ENCODE measurements at regions not wholly inside any gene's neighbourhood (a gene's known extent, or its start where the extent isn't known, plus 50 kb on each side); places are given as distances from the start of the nearest gene placed in this dataset.

DNA sequence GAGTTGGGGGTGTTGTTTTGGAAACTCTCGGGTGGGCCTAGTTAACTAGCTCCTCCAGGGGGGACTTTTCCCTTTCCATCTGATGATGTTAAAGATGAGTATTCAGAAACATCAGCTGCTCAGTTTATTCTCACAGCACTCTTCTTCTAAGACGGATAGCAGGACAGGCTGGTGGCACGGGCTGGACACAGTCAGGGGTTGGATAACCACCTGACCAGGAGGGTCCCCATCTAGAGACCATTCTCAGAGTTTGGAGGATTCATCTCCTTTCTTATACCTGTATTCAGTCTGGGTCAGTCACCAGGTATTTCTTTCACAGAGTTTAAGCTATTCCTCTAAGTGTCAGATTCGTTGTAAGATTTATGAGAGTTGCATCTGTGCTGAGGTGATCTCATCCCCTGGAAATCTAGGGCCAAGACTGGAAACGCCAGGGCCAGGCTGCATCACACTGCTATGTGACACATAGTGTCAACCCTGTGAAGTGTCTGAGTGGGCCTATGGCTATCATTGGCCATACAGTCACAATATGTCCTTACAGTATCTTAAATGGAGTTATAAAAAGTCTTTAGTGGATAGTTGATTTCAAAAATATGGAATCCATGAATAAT is 111.7 kb downstream of the FAM50B start:
- TF ChIP-seq, protein P1, sequence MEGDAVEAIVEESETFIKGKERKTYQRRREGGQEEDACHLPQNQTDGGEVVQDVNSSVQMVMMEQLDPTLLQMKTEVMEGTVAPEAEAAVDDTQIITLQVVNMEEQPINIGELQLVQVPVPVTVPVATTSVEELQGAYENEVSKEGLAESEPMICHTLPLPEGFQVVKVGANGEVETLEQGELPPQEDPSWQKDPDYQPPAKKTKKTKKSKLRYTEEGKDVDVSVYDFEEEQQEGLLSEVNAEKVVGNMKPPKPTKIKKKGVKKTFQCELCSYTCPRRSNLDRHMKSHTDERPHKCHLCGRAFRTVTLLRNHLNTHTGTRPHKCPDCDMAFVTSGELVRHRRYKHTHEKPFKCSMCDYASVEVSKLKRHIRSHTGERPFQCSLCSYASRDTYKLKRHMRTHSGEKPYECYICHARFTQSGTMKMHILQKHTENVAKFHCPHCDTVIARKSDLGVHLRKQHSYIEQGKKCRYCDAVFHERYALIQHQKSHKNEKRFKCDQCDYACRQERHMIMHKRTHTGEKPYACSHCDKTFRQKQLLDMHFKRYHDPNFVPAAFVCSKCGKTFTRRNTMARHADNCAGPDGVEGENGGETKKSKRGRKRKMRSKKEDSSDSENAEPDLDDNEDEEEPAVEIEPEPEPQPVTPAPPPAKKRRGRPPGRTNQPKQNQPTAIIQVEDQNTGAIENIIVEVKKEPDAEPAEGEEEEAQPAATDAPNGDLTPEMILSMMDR (IDR thresholded peaks at IDR 0.05; ENCODE audit: insufficient read depth, low read length), result no peak
- DNase-seq (ENCODE audit: low read depth), result no peak
- H3K4me3 ChIP-seq (ENCODE audit: low read depth, low read length), result no peak overlapping the region

DNA sequence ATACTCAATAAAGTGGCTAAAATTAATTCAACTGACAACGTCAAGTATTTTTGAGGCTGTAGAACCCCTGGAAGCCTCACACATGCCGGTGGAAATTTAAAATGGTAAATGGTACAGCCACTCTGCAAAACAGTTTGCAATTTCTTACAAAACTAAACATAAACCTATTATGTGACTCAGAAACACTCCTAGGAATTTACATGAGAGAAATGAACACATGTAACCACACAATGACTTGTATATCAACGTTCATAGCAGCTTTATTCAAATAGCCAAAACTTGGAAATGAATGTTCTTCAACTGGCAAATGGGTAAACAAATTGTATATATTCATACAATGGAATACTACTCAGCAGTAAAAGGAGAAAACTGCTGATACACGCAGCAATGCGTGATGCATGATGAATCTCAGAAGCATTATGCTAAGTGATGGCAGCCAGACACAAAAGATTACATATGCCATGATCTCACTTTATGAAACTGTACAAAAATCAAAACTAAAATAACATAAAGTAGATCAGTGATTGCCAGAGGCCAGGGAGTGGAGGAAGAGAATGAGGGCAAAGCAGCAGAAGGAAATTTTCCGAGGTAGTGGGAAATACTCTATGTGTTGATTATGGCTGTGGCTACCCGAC is 112.5 kb downstream of the FAM50B start:
- TF ChIP-seq, protein P1 (IDR thresholded peaks at IDR 0.05; ENCODE audit: insufficient read depth, low read length), result no peak
- no peak for DNase-seq (ENCODE audit: low read depth)
- H3K4me3 ChIP-seq (ENCODE audit: low read depth, low read length), result no peak overlapping the region

DNA sequence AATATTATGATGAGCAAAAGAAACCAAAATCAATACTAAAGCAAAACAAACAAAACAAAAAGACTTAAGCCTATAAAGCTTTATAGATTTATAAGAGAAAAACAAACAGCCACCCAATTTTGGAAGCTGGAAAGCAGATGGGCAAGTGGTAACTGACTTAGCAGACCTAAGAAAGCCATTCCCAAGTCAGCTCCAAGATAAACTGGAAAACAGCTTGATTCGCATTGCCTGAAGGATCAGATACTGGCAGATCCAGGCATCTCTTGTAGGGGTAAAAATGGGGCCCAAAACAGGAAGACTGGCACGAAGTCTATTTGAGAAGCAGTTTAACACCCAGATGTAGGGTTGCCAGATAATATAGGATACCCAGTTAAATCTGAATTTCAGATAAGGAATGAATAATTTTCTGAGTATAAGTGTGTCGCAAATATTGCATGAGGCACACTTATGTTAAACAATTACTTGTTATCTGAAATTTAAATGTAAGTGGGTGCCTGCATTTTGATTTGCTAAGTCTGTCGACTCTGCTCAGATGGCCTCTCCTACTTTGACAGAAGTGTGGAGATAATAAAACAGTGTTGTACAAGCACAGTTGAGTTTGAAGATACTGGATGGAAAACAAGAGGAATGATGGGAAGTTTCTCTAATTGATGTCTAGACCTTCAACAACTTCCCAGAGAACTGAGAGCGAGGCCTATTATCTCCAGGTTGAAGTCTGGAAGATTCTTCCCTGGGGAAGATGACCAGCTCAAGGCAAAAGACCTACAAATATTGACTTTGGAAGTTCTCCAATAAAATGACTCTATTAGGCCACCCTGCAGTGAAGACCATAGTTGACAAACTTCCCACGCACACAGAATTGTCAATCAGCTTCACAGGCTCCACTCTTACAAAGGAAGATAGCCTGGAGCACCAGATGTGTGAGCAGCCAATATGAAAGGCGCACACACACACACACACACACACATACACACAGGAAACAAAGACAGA is 113.4 kb downstream of the FAM50B start:
- no peak for DNase-seq (ENCODE audit: low read depth)
- TF ChIP-seq, protein P1 (IDR thresholded peaks at IDR 0.05; ENCODE audit: insufficient read depth, low read length), result no peak
- no peak overlapping the region for H3K4me3 ChIP-seq (ENCODE audit: low read depth, low read length)

DNA sequence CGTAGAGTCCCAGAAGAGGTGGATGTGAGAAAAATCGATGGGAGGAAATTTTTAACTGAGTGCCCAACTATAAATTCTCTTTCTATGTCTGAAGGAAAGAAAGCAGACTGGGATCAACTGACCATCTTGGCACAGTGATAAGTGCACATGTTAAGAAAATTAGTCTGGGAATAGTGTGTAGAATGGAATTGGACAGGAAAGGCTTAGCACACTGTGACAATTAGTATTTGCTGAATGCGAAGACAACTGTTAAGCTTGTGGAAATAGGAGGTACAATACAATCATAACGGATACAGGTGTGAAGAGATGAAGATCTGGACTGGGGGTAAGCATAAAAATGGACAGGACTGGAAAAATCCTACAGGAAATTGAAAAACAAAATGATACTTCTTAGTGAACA is 114.3 kb downstream of the FAM50B start:
- H3K4me3 ChIP-seq (ENCODE audit: low read depth, low read length), result no peak overlapping the region
- DNase-seq (ENCODE audit: low read depth), result no peak
- TF ChIP-seq, protein P1 (IDR thresholded peaks at IDR 0.05; ENCODE audit: insufficient read depth, low read length), result no peak

DNA sequence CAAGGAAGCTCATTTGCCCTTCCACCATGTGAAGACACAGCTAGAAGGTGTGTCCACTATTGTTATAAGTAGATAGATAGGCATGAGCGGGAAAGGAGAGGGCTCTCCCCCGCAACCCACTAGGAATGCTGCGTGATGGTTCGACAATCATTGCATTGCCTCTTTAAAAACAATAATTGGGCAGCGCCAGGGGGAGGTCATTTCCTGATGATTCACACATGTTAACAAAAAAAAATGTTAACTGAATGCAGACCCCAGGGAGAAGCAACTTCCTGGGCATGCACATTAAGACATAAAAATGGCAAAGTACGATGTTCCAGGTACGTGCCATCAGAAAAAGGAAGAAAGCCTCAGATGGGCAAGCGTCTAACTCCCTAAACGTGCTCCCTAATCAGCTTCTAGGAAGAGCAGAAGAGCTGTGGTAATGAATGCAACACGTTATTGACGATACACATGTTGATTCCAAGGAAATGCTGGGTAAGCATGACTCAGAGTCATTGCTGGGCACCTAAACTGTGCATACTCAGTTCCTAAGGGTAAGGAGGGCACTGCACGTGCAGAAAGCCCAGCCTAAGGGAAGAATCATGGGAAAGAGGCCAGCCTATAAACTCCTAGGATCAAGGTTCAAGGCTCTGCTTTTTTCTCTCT is 113.7 kb downstream of the FAM217A start:
- no peak for DNase-seq (ENCODE audit: low read depth)
- TF ChIP-seq, protein P1 (IDR thresholded peaks at IDR 0.05; ENCODE audit: insufficient read depth, low read length), result no peak
- no peak overlapping the region for H3K4me3 ChIP-seq (ENCODE audit: low read depth, low read length)

DNA sequence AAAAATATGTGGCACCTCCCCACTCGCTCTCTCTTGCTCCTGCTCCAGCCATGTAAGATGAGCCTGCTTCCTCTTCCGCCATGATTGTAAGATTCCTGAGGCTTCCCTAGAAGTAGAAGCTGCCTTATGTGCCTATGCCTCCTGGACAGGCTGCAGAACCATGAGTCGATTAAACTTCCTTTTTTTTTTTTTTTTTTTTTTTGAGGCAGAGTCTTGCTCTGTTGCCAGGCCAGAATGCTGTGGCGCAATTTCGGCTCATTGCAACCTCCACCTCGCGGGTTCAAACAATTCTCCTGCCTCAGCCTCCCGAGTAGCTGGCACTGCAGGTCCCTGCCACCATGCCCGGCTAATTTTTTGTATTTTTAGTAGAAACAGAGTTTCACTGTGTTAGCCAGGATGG is 112.5 kb downstream of the FAM217A start:
- H3K4me3 ChIP-seq (ENCODE audit: low read depth, low read length), result no peak overlapping the region
- TF ChIP-seq, protein P1 (IDR thresholded peaks at IDR 0.05; ENCODE audit: insufficient read depth, low read length), result no peak
- no peak for DNase-seq (ENCODE audit: low read depth)
